ENCODE measurements at regions not wholly inside any gene's neighbourhood (a gene's known extent, or its start where the extent isn't known, plus 50 kb on each side); places are given as distances from the start of the nearest gene placed in this dataset.
"Not testable (repeated sequence)": the region's sequence is repeated elsewhere in the genome, so short reads cannot be mapped to it uniquely, and the experiment has no call there.

GRCh38 chr5:40453689-40454088 is 226.0 kb upstream of the PTGER4 start:
- WGBS, 2 experiments: 81 to 95% methylated on average over 1 of the region's 1 CpG
- H3K9me3 ChIP-seq (ENCODE audit: control insufficient read depth, low read length): no peaks in the 10 kb centered on the region
- no peaks in the 10 kb centered on the region for H3K36me3 ChIP-seq (ENCODE audit: control insufficient read depth, insufficient read depth, low read length)
- no peaks in the 10 kb centered on the region for H3K27me3 ChIP-seq (ENCODE audit: control insufficient read depth, insufficient read depth, low read length, poor library complexity, severe bottlenecking)
- H3K4me3 ChIP-seq (ENCODE audit: insufficient read depth, low read depth, low read length): no peak overlapping the region
- H3K27ac ChIP-seq (ENCODE audit: insufficient read depth, low read depth, low read length, poor library complexity, severe bottlenecking): no peak overlapping the region
- no peaks in the 10 kb centered on the region for H3K4me1 ChIP-seq (ENCODE audit: control insufficient read depth, insufficient read depth, low read length)

GRCh38 chr5:40452874-40453624 is 226.7 kb upstream of the PTGER4 start:
- Histone ChIP-seq H3K27ac (ENCODE audit: insufficient read depth, low read depth, low read length, poor library complexity, severe bottlenecking) (no peak overlapping the region), H3K4me3 (ENCODE audit: insufficient read depth, low read depth, low read length) (no peak overlapping the region), H3K27me3 (ENCODE audit: control insufficient read depth, insufficient read depth, low read length, poor library complexity, severe bottlenecking) (no peaks in the 10 kb centered on the region), H3K4me1 (ENCODE audit: control insufficient read depth, insufficient read depth, low read length) (no peaks in the 10 kb centered on the region), H3K9me3 (ENCODE audit: control insufficient read depth, low read length) (no peaks in the 10 kb centered on the region), H3K36me3 (ENCODE audit: control insufficient read depth, insufficient read depth, low read length) (no peaks in the 10 kb centered on the region)
- 91% methylated on average over 4 to 5 of the region's 5 CpGs for WGBS, 2 experiments

- Histone ChIP-seq H3K4me1 (ENCODE audit: control insufficient read depth, insufficient read depth, low read length) (no peaks in the 10 kb centered on the region), H3K36me3 (ENCODE audit: control insufficient read depth, insufficient read depth, low read length) (no peaks in the 10 kb centered on the region), H3K4me3 (ENCODE audit: insufficient read depth, low read depth, low read length) (no peak overlapping the region), H3K27ac (ENCODE audit: insufficient read depth, low read depth, low read length, poor library complexity, severe bottlenecking) (no peak overlapping the region), H3K27me3 (ENCODE audit: control insufficient read depth, insufficient read depth, low read length, poor library complexity, severe bottlenecking) (no peaks in the 10 kb centered on the region), H3K9me3 (ENCODE audit: control insufficient read depth, low read length) (no peaks in the 10 kb centered on the region)
- WGBS, 2 experiments: 83 to 100% methylated on average over 1 of the region's 1 CpG
Observed at GRCh38 chr5:40447438-40447837, 232.3 kb upstream of the PTGER4 start.

- 30 to 46% methylated on average over 1 of the region's 1 CpG for WGBS, 2 experiments
- Histone ChIP-seq H3K4me1 (ENCODE audit: control insufficient read depth, insufficient read depth, low read length) (no peaks in the 10 kb centered on the region), H3K27me3 (ENCODE audit: control insufficient read depth, insufficient read depth, low read length, poor library complexity, severe bottlenecking) (no peaks in the 10 kb centered on the region), H3K36me3 (ENCODE audit: control insufficient read depth, insufficient read depth, low read length) (no peaks in the 10 kb centered on the region), H3K9me3 (ENCODE audit: control insufficient read depth, low read length) (no peaks in the 10 kb centered on the region), H3K4me3 (ENCODE audit: insufficient read depth, low read depth, low read length) (no peak overlapping the region), H3K27ac (ENCODE audit: insufficient read depth, low read depth, low read length, poor library complexity, severe bottlenecking) (no peak overlapping the region)
Observed at GRCh38 chr5:40446910-40447309, 232.8 kb upstream of the PTGER4 start.

GRCh38 chr5:40442346-40442745 is 237.4 kb upstream of the PTGER4 start:
- H3K27ac ChIP-seq (ENCODE audit: insufficient read depth, low read depth, low read length, poor library complexity, severe bottlenecking): no peak overlapping the region

GRCh38 chr5:40441733-40442132 is 238.0 kb upstream of the PTGER4 start:
- no peak overlapping the region for H3K27ac ChIP-seq (ENCODE audit: insufficient read depth, low read depth, low read length, poor library complexity, severe bottlenecking)
- H3K36me3 ChIP-seq (ENCODE audit: control insufficient read depth, insufficient read depth, low read length): no peaks in the 10 kb centered on the region
- no peaks in the 10 kb centered on the region for H3K4me1 ChIP-seq (ENCODE audit: control insufficient read depth, insufficient read depth, low read length)
- no peaks in the 10 kb centered on the region for H3K27me3 ChIP-seq (ENCODE audit: control insufficient read depth, insufficient read depth, low read length, poor library complexity, severe bottlenecking)
- no peaks in the 10 kb centered on the region for H3K9me3 ChIP-seq (ENCODE audit: control insufficient read depth, low read length)
- H3K4me3 ChIP-seq (ENCODE audit: insufficient read depth, low read depth, low read length): no peak overlapping the region
- 94 to 98% methylated on average over 3 to 4 of the region's 4 CpGs for WGBS, 2 experiments

More at GRCh38 chr5:40442346-40442745, 237.4 kb upstream of the PTGER4 start:
- no peaks in the 10 kb centered on the region for H3K4me1 ChIP-seq (ENCODE audit: control insufficient read depth, insufficient read depth, low read length)
- H3K36me3 ChIP-seq (ENCODE audit: control insufficient read depth, insufficient read depth, low read length): no peaks in the 10 kb centered on the region
- H3K27me3 ChIP-seq (ENCODE audit: control insufficient read depth, insufficient read depth, low read length, poor library complexity, severe bottlenecking): no peaks in the 10 kb centered on the region
- WGBS, 2 experiments: 57 to 64% methylated on average over 2 of the region's 2 CpGs
- H3K4me3 ChIP-seq (ENCODE audit: insufficient read depth, low read depth, low read length): no peak overlapping the region
- H3K9me3 ChIP-seq (ENCODE audit: control insufficient read depth, low read length): no peaks in the 10 kb centered on the region

GRCh38 chr5:40440746-40441145 is 239.0 kb upstream of the PTGER4 start:
- no peak overlapping the region for H3K27ac ChIP-seq (ENCODE audit: insufficient read depth, low read depth, low read length, poor library complexity, severe bottlenecking)
- WGBS, 2 experiments: 88 to 93% methylated on average over 1 of the region's 1 CpG
- no peaks in the 10 kb centered on the region for H3K27me3 ChIP-seq (ENCODE audit: control insufficient read depth, insufficient read depth, low read length, poor library complexity, severe bottlenecking)
- no peak overlapping the region for H3K4me3 ChIP-seq (ENCODE audit: insufficient read depth, low read depth, low read length)
- no peaks in the 10 kb centered on the region for H3K9me3 ChIP-seq (ENCODE audit: control insufficient read depth, low read length)
- H3K4me1 ChIP-seq (ENCODE audit: control insufficient read depth, insufficient read depth, low read length): no peaks in the 10 kb centered on the region
- H3K36me3 ChIP-seq (ENCODE audit: control insufficient read depth, insufficient read depth, low read length): no peaks in the 10 kb centered on the region

- H3K4me3 ChIP-seq (ENCODE audit: insufficient read depth, low read depth, low read length); H3K27ac ChIP-seq (ENCODE audit: insufficient read depth, low read depth, low read length, poor library complexity, severe bottlenecking); H3K27me3 ChIP-seq (ENCODE audit: control insufficient read depth, insufficient read depth, low read length, poor library complexity, severe bottlenecking); H3K36me3 ChIP-seq (ENCODE audit: control insufficient read depth, insufficient read depth, low read length); H3K4me1 ChIP-seq (ENCODE audit: control insufficient read depth, insufficient read depth, low read length); H3K9me3 ChIP-seq (ENCODE audit: control insufficient read depth, low read length): not testable (repeated sequence)
- 96 to 97% methylated on average over 3 of the region's 3 CpGs for WGBS, 2 experiments
Observed at GRCh38 chr5:40439103-40439502, 240.6 kb upstream of the PTGER4 start.

GRCh38 chr5:40438646-40439045 is 241.1 kb upstream of the PTGER4 start:
- H3K4me3 ChIP-seq (ENCODE audit: insufficient read depth, low read depth, low read length); H3K9me3 ChIP-seq (ENCODE audit: control insufficient read depth, low read length); H3K4me1 ChIP-seq (ENCODE audit: control insufficient read depth, insufficient read depth, low read length); H3K27ac ChIP-seq (ENCODE audit: insufficient read depth, low read depth, low read length, poor library complexity, severe bottlenecking); H3K36me3 ChIP-seq (ENCODE audit: control insufficient read depth, insufficient read depth, low read length); H3K27me3 ChIP-seq (ENCODE audit: control insufficient read depth, insufficient read depth, low read length, poor library complexity, severe bottlenecking): not testable (repeated sequence)
- 95 to 96% methylated on average over 26 of the region's 26 CpGs for WGBS, 2 experiments

GRCh38 chr5:40437452-40437861 is 242.3 kb upstream of the PTGER4 start:
- H3K27ac ChIP-seq (ENCODE audit: insufficient read depth, low read depth, low read length, poor library complexity, severe bottlenecking): no peak overlapping the region
- no peaks in the 10 kb centered on the region for H3K4me1 ChIP-seq (ENCODE audit: control insufficient read depth, insufficient read depth, low read length)
- no peaks in the 10 kb centered on the region for H3K27me3 ChIP-seq (ENCODE audit: control insufficient read depth, insufficient read depth, low read length, poor library complexity, severe bottlenecking)
- H3K36me3 ChIP-seq (ENCODE audit: control insufficient read depth, insufficient read depth, low read length): no peaks in the 10 kb centered on the region
- WGBS, 2 experiments: 92 to 97% methylated on average over 2 to 4 of the region's 4 CpGs
- no peak overlapping the region for H3K4me3 ChIP-seq (ENCODE audit: insufficient read depth, low read depth, low read length)
- H3K9me3 ChIP-seq (ENCODE audit: control insufficient read depth, low read length): no peaks in the 10 kb centered on the region

Data from ectodermal cell (in vitro differentiated cells).